Left forelimb (tissue), 1 donor: ENCODE measurements at regions not wholly inside any gene's neighbourhood (a gene's known extent, or its start where the extent isn't known, plus 50 kb on each side); places are given as distances from the start of the nearest gene placed in this dataset.

ENCODE experiments used
- DNase-seq: peaks from one replicate; pipeline ENCODE4 v3.0.0-alpha.2; 2018; ENCODE audit warnings: low spot score

DNA sequence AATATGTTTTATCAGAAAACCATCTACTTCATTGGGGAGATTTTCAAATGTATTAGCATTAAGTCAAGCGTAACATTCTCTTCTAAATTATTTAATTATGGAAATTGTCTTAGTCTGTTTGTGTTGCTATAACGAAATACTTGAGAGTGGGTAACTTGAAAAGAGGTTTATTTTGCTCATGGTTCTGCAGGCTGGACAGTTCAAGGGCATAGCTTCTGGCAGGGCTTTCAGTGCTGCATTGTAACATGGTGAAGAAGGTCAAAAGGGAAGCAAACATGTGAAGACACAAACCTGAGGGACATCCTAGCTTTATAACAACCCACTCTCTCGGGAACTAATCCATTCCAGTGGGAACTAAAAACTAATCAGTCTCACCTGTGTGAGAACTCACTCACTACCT, 84.3 kb upstream of the TMPO start:
- DNase-seq = no peak

DNA sequence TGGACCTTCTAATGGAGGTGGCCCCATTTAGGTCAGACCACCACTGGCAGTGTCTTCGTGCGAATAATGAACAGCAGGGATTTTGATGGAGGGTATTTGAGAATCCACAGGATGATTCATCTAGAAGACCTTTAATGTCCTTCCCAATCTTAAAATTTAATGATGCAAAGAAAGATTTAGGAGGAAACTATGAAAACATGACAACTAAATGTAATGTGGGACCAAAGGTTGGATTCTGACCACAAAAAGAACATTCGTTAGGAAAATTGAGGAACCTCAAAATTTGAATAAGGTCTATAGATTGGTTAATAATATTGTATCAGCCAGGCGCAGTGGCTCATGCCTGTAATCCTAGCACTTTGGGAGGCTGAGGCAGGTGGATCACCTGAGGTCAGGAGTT, 78.2 kb upstream of the TMPO start:
- no peak for DNase-seq

DNA sequence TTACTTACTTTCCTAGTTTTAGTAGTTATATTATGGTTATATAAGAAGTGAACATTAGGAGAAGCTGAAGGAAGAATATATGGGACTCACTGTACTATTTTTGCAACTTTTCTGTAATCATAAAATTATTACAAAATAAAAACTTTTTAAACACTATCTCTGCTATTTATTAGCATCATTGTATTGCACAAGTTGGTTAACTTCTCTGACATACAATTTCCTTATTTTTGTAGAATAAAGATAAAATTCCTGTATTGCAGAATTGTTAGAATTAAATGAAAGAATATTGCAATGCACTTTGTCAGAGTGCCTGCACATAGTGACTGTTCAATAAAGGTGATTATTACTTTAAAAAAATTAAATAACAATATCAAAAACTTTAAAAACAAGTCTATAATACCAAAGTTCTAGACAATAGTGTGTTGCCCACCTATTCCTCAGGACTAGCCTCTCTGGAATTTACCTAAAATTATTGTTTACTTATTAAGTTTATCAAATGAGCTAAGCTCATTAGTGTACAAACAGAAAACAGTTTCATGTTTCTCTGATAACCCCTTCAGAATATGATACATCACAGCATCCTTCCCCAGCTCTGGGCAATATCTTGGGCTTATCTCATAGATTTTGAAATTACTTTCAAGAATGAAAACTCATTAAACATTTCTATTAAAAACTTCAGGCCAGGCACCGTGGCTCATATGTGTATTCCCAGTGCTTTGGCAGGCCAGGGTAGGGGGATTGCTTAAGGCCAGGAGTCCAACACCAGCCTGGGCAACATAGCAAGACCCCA, 77.4 kb upstream of the TMPO start:
- DNase-seq = no peak

DNA sequence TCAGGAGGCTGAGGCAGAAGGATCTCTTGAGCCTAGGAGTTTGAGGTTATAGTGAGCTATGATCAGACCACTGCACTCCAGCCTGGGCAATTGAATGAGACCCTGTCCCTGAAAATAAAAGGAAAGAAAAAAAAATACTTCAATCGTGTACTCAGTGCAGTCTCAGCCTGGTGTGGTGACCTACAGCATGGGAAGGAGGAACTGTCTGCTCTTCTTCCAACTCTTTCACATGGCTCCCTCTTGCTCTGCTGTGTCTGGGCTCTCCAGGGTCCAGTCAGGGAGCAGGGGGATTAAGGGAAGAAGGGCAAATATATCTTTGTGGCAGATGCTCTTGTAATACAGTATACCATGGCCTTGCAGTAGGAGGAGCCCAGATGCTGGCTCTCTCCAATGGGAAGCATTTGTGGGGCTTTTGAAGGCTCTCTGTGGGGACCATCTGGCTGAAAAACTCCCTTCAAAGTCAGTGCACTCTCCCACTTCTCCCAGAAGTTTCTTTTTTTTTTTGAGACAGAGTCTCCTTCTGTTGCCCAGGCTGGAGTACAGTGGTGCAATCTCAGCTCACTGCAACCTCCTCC, 76.6 kb upstream of the TMPO start:
- DNase-seq = no peak

DNA sequence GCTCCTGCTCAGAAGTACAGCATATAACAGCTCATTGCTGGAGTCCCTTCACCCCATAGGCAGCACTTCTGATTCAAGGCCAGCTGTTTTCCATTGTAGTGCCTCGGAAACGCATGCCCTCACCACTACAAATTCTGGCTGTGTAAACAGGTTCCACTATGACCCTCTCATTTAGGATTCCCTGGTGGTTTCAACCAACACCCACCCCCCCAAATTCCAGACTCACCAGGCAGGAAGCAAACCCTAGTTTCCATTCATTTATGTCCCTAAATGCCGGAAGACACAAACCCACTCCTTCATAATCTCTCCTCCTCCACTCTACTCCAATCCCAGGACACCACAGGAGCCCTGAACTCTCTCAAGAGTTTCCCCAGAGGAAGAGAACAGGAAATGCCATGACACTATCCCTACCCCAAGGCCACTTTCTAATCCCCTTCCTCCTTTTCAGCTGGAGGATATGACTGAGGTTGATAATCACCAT, 75.9 kb upstream of the TMPO start:
- DNase-seq = no peak

DNA sequence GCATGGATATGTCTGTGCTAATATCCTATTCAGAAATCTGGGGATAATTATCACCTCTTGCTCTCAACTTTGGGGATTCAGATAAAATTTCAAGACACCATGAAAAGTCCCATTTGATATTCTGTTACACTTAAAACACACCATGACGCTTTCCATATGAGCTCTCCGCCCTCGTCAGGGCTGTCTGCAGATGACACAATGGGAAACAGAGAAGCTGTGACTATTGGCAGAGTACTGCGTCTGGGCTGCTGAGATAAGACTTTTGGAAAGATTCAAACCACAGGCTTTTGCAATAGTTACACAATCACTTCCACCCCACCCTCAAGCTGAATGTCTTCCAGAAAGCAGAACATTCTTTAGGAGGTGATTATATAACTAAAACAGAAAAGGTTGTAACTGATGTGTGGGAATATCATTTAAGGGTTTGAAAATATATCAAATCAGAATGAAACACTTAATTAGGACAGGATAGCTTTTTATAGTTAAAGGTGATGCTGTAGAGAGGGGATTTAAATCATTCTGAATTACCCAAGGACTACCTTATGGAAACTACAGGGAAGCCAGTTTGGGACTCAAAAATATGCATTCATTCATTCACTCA, 75.3 kb upstream of the TMPO start:
- DNase-seq = no peak

DNA sequence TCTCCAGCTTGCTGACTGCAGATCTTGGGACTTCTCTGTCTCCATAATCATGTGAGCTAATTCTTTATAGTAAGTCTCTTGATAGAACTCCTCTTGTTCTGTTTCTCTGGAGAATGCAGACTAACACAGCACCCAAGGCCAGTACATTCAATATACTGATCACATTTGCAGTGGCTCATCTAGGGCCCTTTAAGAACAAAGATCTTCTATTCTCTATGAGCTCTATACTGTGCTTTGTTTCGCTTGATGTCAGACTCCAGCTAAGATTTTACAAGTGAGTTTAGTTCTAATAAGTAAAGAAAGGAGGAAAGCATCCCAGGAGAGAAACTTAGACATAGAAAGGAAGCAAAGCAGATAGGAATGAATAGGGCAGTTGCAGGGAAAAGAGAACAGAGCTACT, 69.3 kb upstream of the TMPO start:
- no peak for DNase-seq

DNA sequence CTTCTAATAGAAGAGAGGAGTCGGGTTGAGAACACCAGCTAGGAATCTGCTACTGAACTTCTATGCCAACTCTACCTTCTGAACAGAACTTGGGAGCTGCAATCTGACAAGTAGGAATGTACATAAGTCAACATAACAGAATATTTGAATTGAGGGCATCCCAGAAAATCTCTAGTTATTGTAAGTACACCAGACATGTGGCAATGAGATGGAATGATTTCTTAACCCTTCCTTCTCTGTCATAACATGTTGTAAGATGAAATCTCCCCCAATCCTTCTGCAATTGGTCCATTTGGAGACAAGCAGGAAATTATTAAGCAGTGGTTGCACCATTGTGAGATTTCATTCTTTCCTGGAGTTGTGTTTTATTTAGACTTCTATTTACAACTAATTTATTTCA, 68.7 kb upstream of the TMPO start:
- DNase-seq = no peak

DNA sequence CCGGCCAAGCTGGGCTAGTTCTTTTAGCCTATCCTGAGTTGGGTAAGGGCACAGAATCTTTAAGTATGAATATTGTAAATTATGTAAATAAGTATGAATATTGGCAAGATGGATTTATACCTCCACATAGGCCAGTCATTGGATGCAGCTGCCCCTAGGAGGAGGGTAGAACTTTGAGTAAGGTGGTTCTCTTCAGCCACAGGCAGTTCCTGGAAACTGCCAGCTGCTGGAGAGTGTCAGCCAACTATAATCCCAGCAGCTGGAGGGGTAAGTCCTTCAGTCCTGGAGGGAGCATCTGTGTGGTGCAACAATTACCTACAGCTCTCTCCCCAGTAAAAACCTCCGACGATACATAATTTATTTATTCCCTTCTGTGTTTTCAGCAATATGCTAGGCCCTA, 65.8 kb upstream of the TMPO start:
- no peak for DNase-seq

DNA sequence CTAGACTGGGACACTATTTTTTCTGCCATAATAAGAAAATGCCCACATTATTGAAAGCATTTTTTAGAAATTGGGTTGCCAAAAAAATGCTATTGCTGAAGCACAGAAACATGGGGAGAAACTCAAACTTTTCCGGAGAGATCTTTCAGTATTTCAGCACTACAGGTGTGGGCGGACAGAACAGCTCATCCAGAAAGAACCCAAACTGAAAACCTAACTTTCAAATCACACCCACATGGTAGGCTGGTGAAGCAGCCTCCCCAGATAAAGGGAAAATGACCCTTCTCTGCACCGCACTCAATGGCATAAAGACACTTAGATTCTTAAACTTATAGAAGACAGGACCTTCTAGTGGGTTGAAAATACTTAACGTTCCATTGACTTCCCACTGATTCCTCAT, 62.3 kb upstream of the TMPO start:
- no peak for DNase-seq

DNA sequence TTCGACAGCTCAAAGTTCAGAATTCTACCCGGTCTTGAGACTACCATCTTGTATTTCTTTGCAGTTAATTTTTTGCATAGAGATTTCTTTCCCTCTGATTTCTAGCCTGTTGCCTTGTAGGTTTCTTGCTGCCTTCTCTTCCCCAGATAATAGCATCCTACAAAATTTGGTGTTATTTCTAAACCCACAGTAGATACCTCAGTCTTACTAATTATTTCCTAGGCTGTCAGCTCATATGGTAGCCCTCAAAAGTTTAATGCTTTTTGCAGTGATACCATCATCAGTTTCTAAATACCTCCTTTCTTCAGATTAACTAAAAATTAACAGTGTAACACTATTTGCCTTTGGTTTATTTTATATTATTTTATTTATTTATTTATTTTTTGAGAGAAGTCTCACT, 61.9 kb upstream of the TMPO start:
- DNase-seq = no peak

DNA sequence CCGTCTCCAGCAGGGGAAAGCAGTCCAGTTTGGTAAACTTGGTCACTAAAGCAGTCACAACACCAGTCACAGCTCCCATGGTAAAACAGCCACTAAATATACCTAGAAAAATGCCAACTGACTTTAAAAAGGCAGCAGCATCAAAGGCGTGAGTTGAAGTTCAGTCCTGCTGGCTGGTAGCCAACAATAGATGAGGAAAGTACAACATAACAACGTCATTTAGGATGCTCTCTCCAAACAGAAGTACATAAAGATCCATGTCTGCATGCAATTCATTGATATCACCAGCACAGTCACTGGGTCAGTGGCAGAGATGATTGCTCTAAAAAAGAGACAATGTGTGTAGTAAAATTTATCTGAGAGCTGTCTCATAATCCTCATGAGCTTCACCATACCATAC, 59.3 kb upstream of the TMPO start:
- DNase-seq = no peak

DNA sequence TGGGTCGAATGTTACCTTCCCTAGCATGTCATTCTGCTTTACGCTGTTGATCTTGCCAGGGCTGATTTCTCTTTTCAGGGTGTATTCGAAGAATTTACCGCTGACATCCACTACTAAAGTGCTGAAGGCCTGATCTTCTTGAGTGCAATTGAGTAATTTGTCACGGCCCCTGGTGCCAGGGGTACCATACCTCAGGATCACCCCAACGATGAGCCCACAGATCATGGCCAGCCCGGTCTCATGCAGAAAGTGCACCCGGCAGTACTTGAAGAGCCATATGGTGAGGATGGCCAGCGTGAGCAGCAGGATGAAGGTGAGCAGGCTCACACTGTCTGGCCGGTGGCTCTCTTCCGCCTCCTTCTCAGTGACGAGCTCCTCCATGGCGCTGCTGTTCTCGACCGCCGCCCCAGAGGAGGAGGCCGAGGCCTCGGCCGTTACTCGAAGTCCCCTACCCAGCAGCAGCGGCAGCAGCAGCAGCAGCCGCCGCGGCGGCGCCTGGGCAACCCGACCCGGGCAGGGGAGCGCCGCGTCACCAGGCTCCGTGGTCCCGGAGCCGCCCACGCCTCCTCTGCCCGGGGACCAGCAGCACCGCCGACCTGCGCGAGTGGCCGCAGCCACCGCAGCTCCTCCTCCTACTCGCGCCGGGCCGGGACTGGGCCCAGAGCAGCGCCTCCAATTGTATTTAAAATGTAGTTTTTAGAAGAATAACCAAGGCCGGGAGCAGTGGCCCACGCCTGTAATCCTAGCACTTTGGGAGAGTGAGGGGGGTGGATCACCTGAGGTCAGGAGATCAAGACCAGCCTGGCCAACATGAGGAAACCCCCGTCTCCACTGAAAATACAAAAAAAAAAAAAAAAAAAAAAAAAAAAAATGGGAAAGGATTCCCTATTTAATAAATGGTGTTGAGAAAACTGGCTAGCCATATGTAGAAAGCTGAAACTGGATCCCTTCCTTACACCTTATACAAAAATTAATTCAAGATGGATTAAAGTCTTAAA, 58.5 kb upstream of the TMPO start:
- peak; percentile 71 for DNase-seq

DNA sequence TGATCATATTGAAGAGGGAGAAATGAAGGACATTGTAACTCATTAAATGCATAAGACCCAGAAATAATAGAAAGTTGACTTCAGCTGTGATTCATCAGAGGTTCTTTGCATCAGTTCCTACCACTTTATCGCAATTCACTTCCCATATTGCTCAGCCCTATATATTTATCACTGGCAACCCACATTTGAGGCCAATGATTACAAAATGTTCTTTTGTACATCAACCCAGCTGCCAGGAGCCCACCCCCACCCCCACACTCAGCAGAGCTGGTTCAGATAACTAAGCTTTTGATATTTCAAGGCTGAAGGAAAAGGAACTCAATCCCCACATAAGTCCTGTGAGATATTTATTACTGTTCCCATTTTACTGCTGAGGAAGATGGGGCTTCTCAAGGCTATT, 51.2 kb upstream of the TMPO start:
- no peak for DNase-seq

DNA sequence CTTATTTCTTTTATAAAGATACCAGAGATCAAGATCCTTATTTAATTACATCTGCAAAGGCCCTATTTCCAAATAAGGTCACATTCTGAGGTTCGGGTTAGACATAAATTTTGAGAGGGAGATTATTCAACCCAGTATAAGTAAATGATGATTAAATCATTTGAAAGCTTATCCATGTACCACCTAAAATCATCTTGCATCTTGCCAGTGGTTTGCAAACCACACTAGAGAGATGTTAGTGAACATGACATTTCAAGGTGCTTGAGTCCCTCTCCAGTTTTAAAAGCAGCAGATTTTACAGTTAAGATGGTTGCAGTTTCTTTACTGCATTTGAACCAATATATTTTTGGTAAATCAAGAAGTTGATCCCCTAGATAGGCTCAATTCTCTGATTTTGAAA, 49.9 kb upstream of the TMPO start:
- no peak for DNase-seq
